H1 (cell line): ENCODE measurements at regions not wholly inside any gene's neighbourhood (a gene's known extent, or its start where the extent isn't known, plus 50 kb on each side); places are given as distances from the start of the nearest gene placed in this dataset.

Source experiments
- E2F6 ChIP-seq: IDR thresholded peaks from 2 replicates; pipeline ENCODE4 v1.6.1; 2012; ENCODE audit warnings: inconsistent platforms
- POLR2A ChIP-seq, 2 experiments: IDR thresholded peaks; 1 replicate in 1 of 2; 2 replicates in 1 of 2; pipeline ENCODE4 v1.6.1; 2011; ENCODE audit warnings: low read depth in 2 of 2, low read length in 2 of 2, mild to moderate bottlenecking in 2 of 2; ENCODE audit errors: control extremely low read depth in 1 of 2
- RNF2 ChIP-seq: fragments of 200-900, 300-1000 bp; sonication (generic); IDR thresholded peaks from 2 replicates; pipeline ENCODE4 v1.7.1; 2016; ENCODE audit warnings: borderline replicate concordance, low read depth, mild to moderate bottlenecking, antibody characterized with exemption, low read length; ENCODE audit not compliant: poor library complexity, severe bottlenecking; ENCODE audit errors: missing control alignments
- SRF ChIP-seq: IDR thresholded peaks from 2 replicates; pipeline ENCODE4 v1.6.1; 2011; ENCODE audit warnings: mild to moderate bottlenecking, low read depth, low read length, moderate library complexity
- TCF12 ChIP-seq: IDR thresholded peaks from 2 replicates; pipeline ENCODE4 v1.6.1; 2011; ENCODE audit warnings: low read depth, mild to moderate bottlenecking, low read length

- TF ChIP-seq SRF (no peak), POLR2A (IDR thresholded peaks at IDR 0.05; ENCODE audit: control extremely low read depth in 1 of 2, low read depth in 2 of 2, low read length in 2 of 2) (no peak), RNF2 (no peak), E2F6 (no peak), TCF12 (no peak)
Measured at GRCh38 chr14:36055681-36056225, 120.8 kb downstream of the PTCSC3 start (continued).
